Gastroesophageal sphincter (tissue), 4 donors: ENCODE measurements at regions not wholly inside any gene's neighbourhood (a gene's known extent, or its start where the extent isn't known, plus 50 kb on each side); places are given as distances from the start of the nearest gene placed in this dataset.

Experiments
- ATAC-seq: fragments of 150-250 bp; one replicate; pipeline ENCODE4 v1.9.1; 2016; ENCODE audit warnings: mild to moderate bottlenecking, moderate library complexity
- H3K27ac ChIP-seq, 4 donors: fragments of 200-600 bp; sonication (generic) in 3 of 4; 1 replicate in 3 of 4; 2 replicates in 1 of 4; pipeline ENCODE4 v1.5.1; 2016 to 2019
- H3K27me3 ChIP-seq: fragments of 200-600 bp; sonication (generic); one replicate; pipeline ENCODE4 v1.5.1; 2019
- H3K36me3 ChIP-seq, 2 donors: fragments of 200-600 bp; sonication (generic); one replicate each; pipeline ENCODE4 v1.5.1; 2019; ENCODE audit warnings: control low read depth in 1 of 2
- H3K4me1 ChIP-seq, 3 donors: fragments of 200-600 bp; sonication (generic); 1 replicate in 2 of 3; 2 replicates in 1 of 3; pipeline ENCODE4 v1.5.1; 2016 to 2019; ENCODE audit warnings: control low read depth in 2 of 3
- H3K4me3 ChIP-seq, 2 donors: fragments of 200-600 bp; sonication (generic); one replicate each; pipeline ENCODE4 v1.5.1; 2019; ENCODE audit warnings: mild to moderate bottlenecking in 1 of 2, moderate library complexity in 1 of 2
- H3K9me3 ChIP-seq, 3 donors: fragments of 200-600 bp; sonication (generic); one replicate each; pipeline ENCODE4 v1.5.1; 2017 to 2019; ENCODE audit warnings: control low read depth in 2 of 3
- EP300 ChIP-seq: sonication (generic); formaldehyde crosslinking; IDR thresholded peaks from one replicate; pipeline ENCODE4 v1.6.1; 2017; ENCODE audit warnings: antibody characterized with exemption, mild to moderate bottlenecking
- POLR2A ChIP-seq, 2 donors: fragments of 450-650 bp; IDR thresholded peaks; one replicate each; pipeline ENCODE4 v1.6.1; 2017; ENCODE audit warnings: antibody characterized with exemption in 2 of 2, mild to moderate bottlenecking in 2 of 2, moderate library complexity in 1 of 2
- POLR2AphosphoS5 ChIP-seq: sonication (generic); formaldehyde crosslinking; IDR thresholded peaks from one replicate; pipeline ENCODE4 v1.6.1; 2017; ENCODE audit warnings: antibody characterized with exemption
- WGBS, 2 donors: methylation state at CpG; one replicate each; pipeline ENCODE4 v1.1.5; 2018; ENCODE audit warnings: low coverage in 1 of 2; 5-methylcytosine and 5-hydroxymethylcytosine counted together
- TF ChIP-seq, protein P1 (sequence below), 4 experiments: fragments of 200-600 bp in 2 of 4; fragments of 450-650 bp in 2 of 4; sonication (generic) in 1 of 4; IDR thresholded peaks; one replicate each; pipeline ENCODE4 v1.5.1; 2017 to 2019; ENCODE audit warnings: antibody characterized with exemption in 4 of 4, mild to moderate bottlenecking in 2 of 4, moderate library complexity in 2 of 4

DNA sequence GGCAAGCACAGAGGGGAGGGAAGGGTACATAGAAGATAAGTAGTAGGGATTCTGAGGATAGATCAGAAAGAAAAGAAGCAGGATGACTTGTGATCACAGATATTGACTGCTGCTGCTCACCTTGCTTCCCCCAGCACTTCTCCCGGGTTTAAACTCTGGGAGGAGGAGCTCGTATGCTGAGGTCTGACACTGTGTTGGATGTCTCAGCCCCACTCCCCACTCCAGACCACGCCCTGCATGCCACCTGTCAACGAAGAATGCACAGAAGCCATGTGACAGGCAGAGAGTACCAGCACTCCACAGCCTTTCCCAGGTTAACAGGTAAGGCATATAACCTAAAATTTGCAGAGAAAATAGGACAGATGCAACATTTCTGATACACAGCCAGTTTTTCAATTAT, 388.9 kb downstream of the TNS3 start:
- 73 to 80% methylated on average over 2 to 4 of the region's 4 CpGs for WGBS, 2 donors
- H3K27ac ChIP-seq: no peak overlapping the region
- ATAC-seq: no peak
- H3K4me1 ChIP-seq: peaks cover 0 to 6% (median 0%) of the 10 kb centered on the region in 3 donors
- TF ChIP-seq POLR2AphosphoS5 (no peak), EP300 (no peak), POLR2A (IDR thresholded peaks at IDR 0.05) (no peak)
- TF ChIP-seq, protein P1, sequence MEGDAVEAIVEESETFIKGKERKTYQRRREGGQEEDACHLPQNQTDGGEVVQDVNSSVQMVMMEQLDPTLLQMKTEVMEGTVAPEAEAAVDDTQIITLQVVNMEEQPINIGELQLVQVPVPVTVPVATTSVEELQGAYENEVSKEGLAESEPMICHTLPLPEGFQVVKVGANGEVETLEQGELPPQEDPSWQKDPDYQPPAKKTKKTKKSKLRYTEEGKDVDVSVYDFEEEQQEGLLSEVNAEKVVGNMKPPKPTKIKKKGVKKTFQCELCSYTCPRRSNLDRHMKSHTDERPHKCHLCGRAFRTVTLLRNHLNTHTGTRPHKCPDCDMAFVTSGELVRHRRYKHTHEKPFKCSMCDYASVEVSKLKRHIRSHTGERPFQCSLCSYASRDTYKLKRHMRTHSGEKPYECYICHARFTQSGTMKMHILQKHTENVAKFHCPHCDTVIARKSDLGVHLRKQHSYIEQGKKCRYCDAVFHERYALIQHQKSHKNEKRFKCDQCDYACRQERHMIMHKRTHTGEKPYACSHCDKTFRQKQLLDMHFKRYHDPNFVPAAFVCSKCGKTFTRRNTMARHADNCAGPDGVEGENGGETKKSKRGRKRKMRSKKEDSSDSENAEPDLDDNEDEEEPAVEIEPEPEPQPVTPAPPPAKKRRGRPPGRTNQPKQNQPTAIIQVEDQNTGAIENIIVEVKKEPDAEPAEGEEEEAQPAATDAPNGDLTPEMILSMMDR (IDR thresholded peaks at IDR 0.05): no peak
- H3K9me3 ChIP-seq: no peaks in the 10 kb centered on the region
- no peaks in the 10 kb centered on the region for H3K36me3 ChIP-seq
- H3K4me3 ChIP-seq: no peak overlapping the region
- H3K27me3 ChIP-seq: no peaks in the 10 kb centered on the region

- Histone ChIP-seq H3K9me3 (no peaks in the 10 kb centered on the region), H3K4me1 (peaks cover 0 to 6% (median 0%) of the 10 kb centered on the region in 3 donors), H3K27ac (no peak overlapping the region), H3K27me3 (no peaks in the 10 kb centered on the region), H3K4me3 (no peak overlapping the region), H3K36me3 (no peaks in the 10 kb centered on the region)
- no CpG with 5 or more reads among the region's 9 CpGs for WGBS, 2 donors
- ATAC-seq: no peak
- TF ChIP-seq EP300: no peak
- no peak for TF ChIP-seq POLR2AphosphoS5
Measured at GRCh38 chr7:47191876-47192291, 390.0 kb downstream of the TNS3 start.

- Histone ChIP-seq H3K27ac (no peak overlapping the region), H3K4me1 (peaks cover 0 to 3% (median 0%) of the 10 kb centered on the region in 3 donors), H3K9me3 (no peaks in the 10 kb centered on the region), H3K27me3 (no peaks in the 10 kb centered on the region), H3K4me3 (no peak overlapping the region), H3K36me3 (no peaks in the 10 kb centered on the region)
- 86 to 88% methylated on average over 1 to 2 of the region's 2 CpGs for WGBS, 2 donors
- no peak for ATAC-seq
- no peak for TF ChIP-seq EP300
- TF ChIP-seq POLR2A (IDR thresholded peaks at IDR 0.05): no peak
- no peak for TF ChIP-seq POLR2AphosphoS5
- TF ChIP-seq, protein P1 (IDR thresholded peaks at IDR 0.05): no peak
Measured at GRCh38 chr7:47191316-47191715, 390.6 kb downstream of the TNS3 start.

- peaks cover 0 to 11% (median 4%) of the 10 kb centered on the region in 3 donors for H3K4me1 ChIP-seq
- H3K27ac ChIP-seq: no peak overlapping the region
- no peak for ATAC-seq
- WGBS, 2 donors: 10% methylated on average over 1 of the region's 4 CpGs; no CpG with 5 or more reads in 1 of the 2 donors
- H3K27me3 ChIP-seq: no peaks in the 10 kb centered on the region
- no peak overlapping the region for H3K4me3 ChIP-seq
- TF ChIP-seq POLR2A (IDR thresholded peaks at IDR 0.05): no peak
- TF ChIP-seq POLR2AphosphoS5: no peak
- TF ChIP-seq, protein P1 (IDR thresholded peaks at IDR 0.05): no peak
- TF ChIP-seq EP300: no peak
- no peaks in the 10 kb centered on the region for H3K36me3 ChIP-seq
- H3K9me3 ChIP-seq: no peaks in the 10 kb centered on the region
Measured at GRCh38 chr7:47190462-47190861, 391.4 kb downstream of the TNS3 start.

DNA sequence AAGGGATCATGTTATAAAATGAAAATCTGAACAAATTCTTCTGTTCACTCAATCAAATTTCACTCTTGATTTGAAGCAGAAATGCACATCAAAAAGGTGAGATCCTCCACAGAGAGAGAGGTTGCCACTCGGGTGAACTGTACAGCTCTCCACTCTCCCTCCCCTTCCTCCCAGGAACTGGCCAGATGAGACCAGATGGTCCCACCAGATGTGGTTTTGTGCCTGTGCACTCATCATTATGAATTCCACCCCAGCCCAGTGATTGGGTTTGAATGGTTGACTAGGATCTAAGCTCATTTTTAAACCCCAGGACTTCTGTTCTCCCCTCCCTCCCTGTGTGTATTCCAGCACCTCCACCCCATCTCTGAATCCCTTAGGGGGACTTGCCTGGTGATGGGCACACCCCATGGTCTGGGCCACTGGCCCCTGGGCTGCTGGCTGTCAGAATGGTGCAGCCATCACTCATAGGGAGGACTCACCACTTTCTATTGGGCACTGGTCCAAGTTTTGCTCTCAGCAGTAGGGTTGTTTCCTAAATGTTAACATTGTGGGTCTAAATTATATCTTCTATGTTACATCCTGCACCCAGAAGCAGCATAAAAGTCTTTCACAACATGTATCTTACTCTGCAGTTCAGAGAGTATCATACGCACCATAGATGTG, 393.1 kb downstream of the TNS3 start:
- H3K9me3 ChIP-seq: no peaks in the 10 kb centered on the region
- no peak overlapping the region for H3K4me3 ChIP-seq
- WGBS, 2 donors: 66 to 82% methylated on average over 2 of the region's 2 CpGs
- peaks cover 0 to 28% (median 6%) of the 10 kb centered on the region in 3 donors for H3K4me1 ChIP-seq
- ATAC-seq: no peak
- no peak overlapping the region for H3K27ac ChIP-seq
- no peaks in the 10 kb centered on the region for H3K36me3 ChIP-seq
- TF ChIP-seq POLR2A (IDR thresholded peaks at IDR 0.05) (no peak), EP300 (no peak), POLR2AphosphoS5 (no peak)
- TF ChIP-seq, protein P1 (IDR thresholded peaks at IDR 0.05): no peak
- no peaks in the 10 kb centered on the region for H3K27me3 ChIP-seq
